ENCODE measurements at regions not wholly inside any gene's neighbourhood (a gene's known extent, or its start where the extent isn't known, plus 50 kb on each side); places are given as distances from the start of the nearest gene placed in this dataset.

DNA sequence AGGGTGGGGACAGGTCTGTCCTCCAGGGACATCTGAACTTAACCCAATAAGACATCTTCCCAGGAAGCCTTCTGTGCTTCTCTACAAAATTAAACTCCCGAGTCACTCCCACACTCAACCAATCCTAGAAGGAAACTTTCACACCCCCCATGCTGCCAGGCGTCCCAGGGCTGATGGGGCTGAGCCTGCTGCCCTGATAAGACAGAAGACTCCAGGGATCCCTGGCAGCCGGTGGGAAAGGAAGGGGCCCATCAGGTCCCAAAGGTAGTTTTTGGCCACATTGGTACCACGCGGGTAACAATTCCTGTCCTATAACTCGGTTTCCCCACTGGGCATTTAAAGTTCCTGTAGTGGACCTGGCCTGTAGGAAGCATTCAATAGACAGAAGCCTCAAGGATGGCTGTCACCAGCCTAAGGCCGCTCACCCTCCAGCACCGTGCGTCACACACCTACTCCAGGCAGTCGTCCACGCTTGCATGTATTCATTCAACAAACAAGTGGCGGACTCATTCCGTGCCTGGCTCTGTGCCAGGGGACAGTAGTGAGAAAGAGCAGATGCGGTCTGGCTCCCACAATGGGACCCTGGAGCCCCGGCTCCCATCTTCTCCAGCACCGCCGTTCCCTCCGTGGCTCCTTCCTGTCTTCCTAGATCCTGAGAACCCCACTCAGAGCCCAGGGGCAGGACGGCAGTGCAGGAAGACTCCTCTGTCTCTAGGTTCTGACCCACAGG is 465.2 kb downstream of the NPHP4 start (continued):
- TF ChIP-seq, protein P1, sequence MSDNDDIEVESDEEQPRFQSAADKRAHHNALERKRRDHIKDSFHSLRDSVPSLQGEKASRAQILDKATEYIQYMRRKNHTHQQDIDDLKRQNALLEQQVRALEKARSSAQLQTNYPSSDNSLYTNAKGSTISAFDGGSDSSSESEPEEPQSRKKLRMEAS (IDR thresholded peaks at IDR 0.05): no peak
- no peak for TF ChIP-seq YY1 (IDR thresholded peaks at IDR 0.05)
- TF ChIP-seq RXRA (IDR thresholded peaks at IDR 0.05): no peak
- TF ChIP-seq TAF1 (conservative IDR thresholded peaks at IDR 0.05): no peak
- TF ChIP-seq FOXA1 (IDR thresholded peaks at IDR 0.05): no peak
- no peak for TF ChIP-seq JUND (IDR thresholded peaks at IDR 0.05)
- TF ChIP-seq SP1 (IDR thresholded peaks at IDR 0.05): no peak
- no peak for TF ChIP-seq NR2F2 (IDR thresholded peaks at IDR 0.05)

DNA sequence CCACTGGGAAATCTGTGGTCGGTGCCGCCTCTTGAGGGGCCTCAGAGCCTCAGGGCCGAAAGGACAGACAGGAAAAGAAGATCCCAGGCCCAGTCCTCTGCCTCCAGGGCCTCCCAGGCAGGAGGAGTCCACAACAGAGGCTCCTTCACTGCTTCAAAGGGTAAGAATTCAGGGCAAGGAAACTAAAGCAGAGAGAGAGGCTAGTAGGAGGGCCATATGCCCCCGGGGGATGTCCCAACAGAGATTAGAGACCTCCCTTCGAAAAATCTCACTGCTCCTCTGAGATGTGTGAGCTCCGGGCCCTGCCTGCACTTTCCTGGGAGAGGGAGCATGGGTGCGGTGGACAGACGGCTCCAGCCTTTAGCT is 465.9 kb downstream of the NPHP4 start:
- 50% methylated on average over 8 of the region's 8 CpGs for WGBS
- H3K4me1 ChIP-seq (ENCODE audit: control insufficient read depth in 4 of 4, insufficient read depth in 4 of 4, low read length in 3 of 4): no peaks in the 10 kb centered on the region
- peaks cover 0 to 3% (median 0%) of the 10 kb centered on the region in 4 donors for H3K27me3 ChIP-seq (ENCODE audit: control insufficient read depth in 4 of 4, insufficient read depth in 4 of 4, low read length in 3 of 4)
- H3K27ac ChIP-seq (ENCODE audit: low read depth in 1 of 2, low read length in 2 of 2): no peak overlapping the region
- no peak for TF ChIP-seq HNF4G (IDR thresholded peaks at IDR 0.05)
- TF ChIP-seq RXRA (IDR thresholded peaks at IDR 0.05): no peak
- no peaks in the 10 kb centered on the region for H3K36me3 ChIP-seq (ENCODE audit: control insufficient read depth in 4 of 4, insufficient read depth in 3 of 4, low read depth in 1 of 4, low read length in 3 of 4)
- no peak overlapping the region for H3K9ac ChIP-seq (ENCODE audit: low read depth in 1 of 2, low read length in 2 of 2)
- H3K4me3 ChIP-seq (ENCODE audit: low read depth in 1 of 3, low read length in 3 of 3): no peak overlapping the region
- peak; percentile 6 for DNase-seq (ENCODE audit: low spot score)
- peaks cover 0 to 3% (median 0%) of the 10 kb centered on the region in 4 donors for H3K9me3 ChIP-seq (ENCODE audit: control insufficient read depth in 4 of 4, low read length in 3 of 4)

DNA sequence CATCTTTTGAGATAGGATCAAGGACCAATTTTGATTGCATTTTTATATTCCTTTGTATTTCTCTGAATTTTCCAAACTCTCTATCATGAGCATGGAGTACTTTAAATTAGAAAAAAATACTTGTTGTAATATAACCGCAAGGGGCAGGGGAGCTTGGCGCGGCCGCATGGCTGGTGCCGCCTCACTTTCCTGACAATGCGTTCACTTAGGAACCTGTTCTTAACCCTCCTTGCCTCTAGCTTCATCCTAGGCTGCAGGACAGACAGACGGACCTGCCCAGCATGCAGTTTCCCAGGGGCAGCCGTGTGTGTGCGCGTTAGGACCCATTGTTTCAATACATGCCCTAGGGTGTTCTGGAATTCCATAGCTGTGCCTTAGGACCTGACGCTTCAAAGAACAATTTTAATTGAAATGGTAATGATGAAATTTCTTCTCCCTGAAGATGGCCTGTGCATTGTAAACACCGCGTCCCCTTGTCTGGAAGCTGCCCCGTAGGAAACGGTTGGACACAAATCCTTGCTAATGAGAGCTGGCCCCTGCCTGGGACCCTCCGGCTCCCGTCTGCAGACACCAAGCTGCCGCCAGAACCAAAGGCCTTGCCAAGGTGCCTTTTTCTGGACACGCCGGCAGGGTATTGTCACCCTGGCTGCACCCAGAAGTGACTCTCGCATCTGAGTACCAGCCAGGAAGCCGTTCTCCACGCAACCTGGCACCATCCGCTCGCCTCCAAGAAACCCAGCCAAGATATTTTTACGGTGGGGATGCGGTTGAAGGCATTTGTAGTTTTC is 466.4 kb downstream of the NPHP4 start:
- Histone ChIP-seq H3K9ac (ENCODE audit: low read depth in 1 of 2, low read length in 2 of 2) (no peak overlapping the region), H3K4me1 (ENCODE audit: control insufficient read depth in 4 of 4, insufficient read depth in 4 of 4, low read length in 3 of 4) (no peaks in the 10 kb centered on the region), H3K4me3 (ENCODE audit: low read depth in 1 of 3, low read length in 3 of 3) (no peak overlapping the region), H3K9me3 (ENCODE audit: control insufficient read depth in 4 of 4, low read length in 3 of 4) (peaks cover 0 to 3% (median 0%) of the 10 kb centered on the region in 4 donors), H3K27ac (ENCODE audit: low read depth in 1 of 2, low read length in 2 of 2) (no peak overlapping the region), H3K27me3 (ENCODE audit: control insufficient read depth in 4 of 4, insufficient read depth in 4 of 4, low read length in 3 of 4) (peaks cover 0 to 3% (median under 1%) of the 10 kb centered on the region in 4 donors), H3K36me3 (ENCODE audit: control insufficient read depth in 4 of 4, insufficient read depth in 3 of 4, low read depth in 1 of 4, low read length in 3 of 4) (no peaks in the 10 kb centered on the region)
- peak; percentile 21 for DNase-seq (ENCODE audit: low spot score)
- 87% methylated on average over 27 of the region's 27 CpGs for WGBS
- TF ChIP-seq RAD21 (IDR thresholded peaks at IDR 0.05) (no peak), FOXA2 (IDR thresholded peaks at IDR 0.05) (no peak), GABPA (IDR thresholded peaks at IDR 0.05 in 1 of 2, conservative IDR thresholded peaks at IDR 0.05 in 1 of 2) (no peak), HNF4A (conservative IDR thresholded peaks at IDR 0.05) (no peak), FOXA1 (IDR thresholded peaks at IDR 0.05) (no peak), EGR1 (IDR thresholded peaks at IDR 0.05; ENCODE audit: low read depth in 2 of 2) (no peak), TAF1 (conservative IDR thresholded peaks at IDR 0.05) (no peak), JUND (IDR thresholded peaks at IDR 0.05) (no peak), SP1 (IDR thresholded peaks at IDR 0.05) (no peak), YY1 (IDR thresholded peaks at IDR 0.05) (no peak), NR2F2 (IDR thresholded peaks at IDR 0.05) (no peak), RXRA (IDR thresholded peaks at IDR 0.05) (no peak), HNF4G (IDR thresholded peaks at IDR 0.05) (no peak)
- TF ChIP-seq, protein P2, sequence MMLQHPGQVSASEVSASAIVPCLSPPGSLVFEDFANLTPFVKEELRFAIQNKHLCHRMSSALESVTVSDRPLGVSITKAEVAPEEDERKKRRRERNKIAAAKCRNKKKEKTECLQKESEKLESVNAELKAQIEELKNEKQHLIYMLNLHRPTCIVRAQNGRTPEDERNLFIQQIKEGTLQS (IDR thresholded peaks at IDR 0.05): no peak
- TF ChIP-seq, protein P3, sequence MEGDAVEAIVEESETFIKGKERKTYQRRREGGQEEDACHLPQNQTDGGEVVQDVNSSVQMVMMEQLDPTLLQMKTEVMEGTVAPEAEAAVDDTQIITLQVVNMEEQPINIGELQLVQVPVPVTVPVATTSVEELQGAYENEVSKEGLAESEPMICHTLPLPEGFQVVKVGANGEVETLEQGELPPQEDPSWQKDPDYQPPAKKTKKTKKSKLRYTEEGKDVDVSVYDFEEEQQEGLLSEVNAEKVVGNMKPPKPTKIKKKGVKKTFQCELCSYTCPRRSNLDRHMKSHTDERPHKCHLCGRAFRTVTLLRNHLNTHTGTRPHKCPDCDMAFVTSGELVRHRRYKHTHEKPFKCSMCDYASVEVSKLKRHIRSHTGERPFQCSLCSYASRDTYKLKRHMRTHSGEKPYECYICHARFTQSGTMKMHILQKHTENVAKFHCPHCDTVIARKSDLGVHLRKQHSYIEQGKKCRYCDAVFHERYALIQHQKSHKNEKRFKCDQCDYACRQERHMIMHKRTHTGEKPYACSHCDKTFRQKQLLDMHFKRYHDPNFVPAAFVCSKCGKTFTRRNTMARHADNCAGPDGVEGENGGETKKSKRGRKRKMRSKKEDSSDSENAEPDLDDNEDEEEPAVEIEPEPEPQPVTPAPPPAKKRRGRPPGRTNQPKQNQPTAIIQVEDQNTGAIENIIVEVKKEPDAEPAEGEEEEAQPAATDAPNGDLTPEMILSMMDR (IDR thresholded peaks at IDR 0.05; ENCODE audit: low read depth, low read length, missing input control): no peak
- TF ChIP-seq, protein P4, sequence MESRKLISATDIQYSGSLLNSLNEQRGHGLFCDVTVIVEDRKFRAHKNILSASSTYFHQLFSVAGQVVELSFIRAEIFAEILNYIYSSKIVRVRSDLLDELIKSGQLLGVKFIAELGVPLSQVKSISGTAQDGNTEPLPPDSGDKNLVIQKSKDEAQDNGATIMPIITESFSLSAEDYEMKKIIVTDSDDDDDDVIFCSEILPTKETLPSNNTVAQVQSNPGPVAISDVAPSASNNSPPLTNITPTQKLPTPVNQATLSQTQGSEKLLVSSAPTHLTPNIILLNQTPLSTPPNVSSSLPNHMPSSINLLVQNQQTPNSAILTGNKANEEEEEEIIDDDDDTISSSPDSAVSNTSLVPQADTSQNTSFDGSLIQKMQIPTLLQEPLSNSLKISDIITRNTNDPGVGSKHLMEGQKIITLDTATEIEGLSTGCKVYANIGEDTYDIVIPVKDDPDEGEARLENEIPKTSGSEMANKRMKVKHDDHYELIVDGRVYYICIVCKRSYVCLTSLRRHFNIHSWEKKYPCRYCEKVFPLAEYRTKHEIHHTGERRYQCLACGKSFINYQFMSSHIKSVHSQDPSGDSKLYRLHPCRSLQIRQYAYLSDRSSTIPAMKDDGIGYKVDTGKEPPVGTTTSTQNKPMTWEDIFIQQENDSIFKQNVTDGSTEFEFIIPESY (IDR thresholded peaks at IDR 0.05): no peak
- TF ChIP-seq, protein P1 (IDR thresholded peaks at IDR 0.05): no peak
- TF ChIP-seq, protein P5, sequence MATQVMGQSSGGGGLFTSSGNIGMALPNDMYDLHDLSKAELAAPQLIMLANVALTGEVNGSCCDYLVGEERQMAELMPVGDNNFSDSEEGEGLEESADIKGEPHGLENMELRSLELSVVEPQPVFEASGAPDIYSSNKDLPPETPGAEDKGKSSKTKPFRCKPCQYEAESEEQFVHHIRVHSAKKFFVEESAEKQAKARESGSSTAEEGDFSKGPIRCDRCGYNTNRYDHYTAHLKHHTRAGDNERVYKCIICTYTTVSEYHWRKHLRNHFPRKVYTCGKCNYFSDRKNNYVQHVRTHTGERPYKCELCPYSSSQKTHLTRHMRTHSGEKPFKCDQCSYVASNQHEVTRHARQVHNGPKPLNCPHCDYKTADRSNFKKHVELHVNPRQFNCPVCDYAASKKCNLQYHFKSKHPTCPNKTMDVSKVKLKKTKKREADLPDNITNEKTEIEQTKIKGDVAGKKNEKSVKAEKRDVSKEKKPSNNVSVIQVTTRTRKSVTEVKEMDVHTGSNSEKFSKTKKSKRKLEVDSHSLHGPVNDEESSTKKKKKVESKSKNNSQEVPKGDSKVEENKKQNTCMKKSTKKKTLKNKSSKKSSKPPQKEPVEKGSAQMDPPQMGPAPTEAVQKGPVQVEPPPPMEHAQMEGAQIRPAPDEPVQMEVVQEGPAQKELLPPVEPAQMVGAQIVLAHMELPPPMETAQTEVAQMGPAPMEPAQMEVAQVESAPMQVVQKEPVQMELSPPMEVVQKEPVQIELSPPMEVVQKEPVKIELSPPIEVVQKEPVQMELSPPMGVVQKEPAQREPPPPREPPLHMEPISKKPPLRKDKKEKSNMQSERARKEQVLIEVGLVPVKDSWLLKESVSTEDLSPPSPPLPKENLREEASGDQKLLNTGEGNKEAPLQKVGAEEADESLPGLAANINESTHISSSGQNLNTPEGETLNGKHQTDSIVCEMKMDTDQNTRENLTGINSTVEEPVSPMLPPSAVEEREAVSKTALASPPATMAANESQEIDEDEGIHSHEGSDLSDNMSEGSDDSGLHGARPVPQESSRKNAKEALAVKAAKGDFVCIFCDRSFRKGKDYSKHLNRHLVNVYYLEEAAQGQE (IDR thresholded peaks at IDR 0.05): no peak
